GM10266 (cell line): ENCODE measurements at regions not wholly inside any gene's neighbourhood (a gene's known extent, or its start where the extent isn't known, plus 50 kb on each side); places are given as distances from the start of the nearest gene placed in this dataset.

Experiments used
- DNase-seq: peaks from one replicate; pipeline ENCODE4 v3.0.0; 2012; ENCODE audit errors: extremely low spot score
- CTCF ChIP-seq: IDR thresholded peaks from 2 replicates; pipeline ENCODE4 v1.5.1; 2012; ENCODE audit warnings: mild to moderate bottlenecking, low read depth; ENCODE audit not compliant: control insufficient read depth, insufficient read depth; ENCODE audit errors: missing control alignments

- DNase-seq = no peak
- no peak for TF ChIP-seq CTCF
Observed at GRCh38 chr16:35249051-35249450, 1789.6 kb downstream of the TP53TG3F start.

GRCh38 chr16:35252356-35252936, 1793.0 kb downstream of the TP53TG3F start:
- TF ChIP-seq CTCF = no peak

GRCh38 chr16:35255186-35255803, 1795.9 kb downstream of the TP53TG3F start:
- DNase-seq = no peak
- no peak for TF ChIP-seq CTCF

More at GRCh38 chr16:35252356-35252936, 1793.0 kb downstream of the TP53TG3F start:
- DNase-seq = no peak

GRCh38 chr16:35255816-35256215, 1796.4 kb downstream of the TP53TG3F start:
- no peak for TF ChIP-seq CTCF
- DNase-seq = no peak

- DNase-seq = no peak
- no peak for TF ChIP-seq CTCF
Observed at GRCh38 chr16:35258381-35258780, 1799.0 kb downstream of the TP53TG3F start.

GRCh38 chr16:35295856-35296255, 1836.4 kb downstream of the TP53TG3F start:
- no peak for TF ChIP-seq CTCF
- no peak for DNase-seq

GRCh38 chr16:35296962-35297653, 1837.7 kb downstream of the TP53TG3F start:
- TF ChIP-seq CTCF = no peak
- no peak for DNase-seq
